Activated CD4-positive, alpha-beta T cell treated with anti-CD3 and anti-CD28 coated beads, Interleukin-2, amount 50 U/mL, for 16 hours (primary cell): ENCODE measurements at regions not wholly inside any gene's neighbourhood (a gene's known extent, or its start where the extent isn't known, plus 50 kb on each side); places are given as distances from the start of the nearest gene placed in this dataset.

Experiments used
- DNase-seq: peaks from one replicate; pipeline ENCODE4 v3.0.0-alpha.2; 2020

DNA sequence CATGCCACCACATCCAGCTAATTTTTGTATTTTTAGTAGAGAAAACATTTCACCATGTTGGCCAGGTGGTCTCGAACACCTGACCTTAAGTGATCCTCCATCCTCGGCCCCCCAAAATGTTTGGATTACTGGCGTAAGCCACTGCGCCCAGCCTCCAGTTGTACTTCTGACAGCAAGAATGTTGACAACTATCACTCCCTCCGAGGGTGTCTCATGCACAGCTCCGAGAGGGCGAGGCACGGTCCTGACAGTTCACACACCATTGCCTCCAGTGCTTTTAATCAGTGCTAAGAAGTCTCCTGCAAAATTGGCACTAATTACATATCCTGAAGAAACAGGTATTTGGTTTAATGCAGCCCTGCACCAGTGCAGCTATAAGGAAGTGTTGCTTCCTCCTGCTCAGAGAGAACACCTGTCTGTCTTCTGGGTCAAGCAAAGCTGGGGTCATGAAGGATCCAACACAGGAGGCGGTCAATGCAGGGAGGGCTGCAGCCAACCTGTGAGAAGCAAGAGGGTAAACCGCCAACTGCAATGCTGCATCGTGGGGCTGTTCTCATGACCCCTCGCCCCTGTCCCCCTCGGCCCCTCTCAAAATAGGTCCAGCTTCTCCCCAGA, 184.0 kb downstream of the MED10 start:
- DNase-seq, result no peak

DNA sequence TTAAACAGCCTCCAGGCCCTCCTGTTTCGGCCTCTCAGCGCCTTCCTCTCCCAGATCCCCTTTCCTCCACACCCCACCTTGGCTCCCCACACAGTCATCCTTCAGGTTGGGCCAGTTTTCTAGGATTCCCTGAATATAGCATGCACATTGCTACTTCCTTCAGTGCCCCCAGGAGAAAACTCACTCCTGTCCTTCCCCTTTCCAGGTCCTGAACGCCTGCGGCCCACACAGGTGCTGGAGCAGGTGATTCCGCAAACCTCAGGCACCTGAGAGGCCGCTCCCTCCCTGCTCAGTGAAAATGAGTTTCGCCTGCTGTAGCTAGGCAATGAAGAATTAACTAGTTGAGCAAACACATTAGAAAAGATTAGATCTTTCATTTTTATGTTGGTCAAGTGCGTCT, 185.0 kb downstream of the MED10 start:
- DNase-seq, result no peak

DNA sequence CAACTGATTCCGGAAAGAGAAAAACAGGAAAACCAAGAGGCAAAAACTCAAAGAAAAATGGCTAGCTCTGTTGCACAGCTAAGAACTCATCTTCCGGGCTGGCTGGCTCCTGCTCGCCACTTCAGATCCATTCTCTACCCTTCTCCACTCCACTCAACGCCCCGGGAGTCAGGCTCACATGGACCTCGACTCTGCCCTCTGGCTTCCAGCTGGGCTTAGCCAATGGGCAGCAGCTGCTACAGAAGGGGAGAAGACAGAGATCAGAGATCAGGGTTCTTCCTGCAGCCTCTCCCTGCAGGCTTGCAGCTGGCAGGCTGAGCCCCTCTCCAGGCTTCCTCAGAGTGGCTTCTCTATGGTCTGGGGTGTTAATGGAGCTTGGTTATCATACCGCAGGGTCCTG, 187.5 kb downstream of the MED10 start:
- no peak for DNase-seq

DNA sequence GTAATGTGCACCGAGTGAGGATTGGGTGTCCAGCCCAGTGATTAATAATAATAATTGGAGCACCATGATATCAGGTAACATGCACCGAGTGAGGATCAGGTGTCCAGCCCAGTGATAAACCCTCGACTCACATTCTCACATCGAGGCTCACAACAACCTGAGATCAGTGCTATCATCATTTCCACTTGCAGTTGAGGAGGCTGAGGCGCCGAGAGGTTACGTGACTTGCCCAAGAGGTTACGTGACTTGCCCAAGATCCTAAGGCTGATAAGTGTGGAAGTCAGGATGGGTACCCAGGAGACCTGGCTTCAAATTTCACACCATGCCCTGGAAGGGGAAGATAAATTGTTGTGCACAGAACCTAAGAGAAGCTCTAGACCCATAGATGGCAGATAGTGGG, 189.4 kb downstream of the MED10 start:
- no peak for DNase-seq

DNA sequence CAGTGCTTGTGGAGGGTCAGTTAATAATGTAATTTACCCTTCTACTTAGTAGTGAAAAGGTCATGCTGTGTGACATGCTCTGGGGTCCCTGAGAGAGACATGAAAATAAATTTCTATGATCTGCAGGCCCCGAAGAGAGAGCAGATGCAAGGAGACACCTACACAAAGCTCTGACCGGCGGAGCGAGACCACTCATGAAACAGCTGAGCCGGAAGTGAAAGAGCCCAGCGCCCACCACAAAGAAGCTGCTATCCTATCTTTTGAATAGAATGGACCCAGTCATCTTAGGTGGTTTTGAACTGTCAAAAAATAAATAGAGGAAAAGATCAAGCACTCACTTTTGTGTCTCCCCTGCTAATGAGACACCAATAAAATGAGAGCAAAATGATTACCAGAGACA, 190.0 kb downstream of the MED10 start:
- DNase-seq, result no peak

DNA sequence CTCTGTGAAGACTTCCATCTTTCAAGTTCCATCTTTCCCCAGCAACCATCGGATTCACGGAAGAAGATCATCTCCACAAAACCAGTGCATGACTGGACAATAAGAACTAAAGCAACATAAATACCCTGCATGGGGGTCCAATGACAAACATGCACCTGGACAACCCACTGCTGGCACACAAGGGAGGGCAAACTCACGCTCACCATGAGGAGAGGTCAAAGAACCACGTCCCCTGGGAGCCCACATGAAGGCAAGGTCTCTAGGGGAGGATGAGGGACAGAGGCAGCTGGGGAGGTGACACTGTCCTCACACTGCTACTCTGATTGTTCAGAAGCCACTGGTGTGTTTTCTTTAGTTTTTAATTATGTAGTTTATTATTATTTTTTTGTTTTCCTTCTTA, 190.8 kb downstream of the MED10 start:
- DNase-seq, result no peak

DNA sequence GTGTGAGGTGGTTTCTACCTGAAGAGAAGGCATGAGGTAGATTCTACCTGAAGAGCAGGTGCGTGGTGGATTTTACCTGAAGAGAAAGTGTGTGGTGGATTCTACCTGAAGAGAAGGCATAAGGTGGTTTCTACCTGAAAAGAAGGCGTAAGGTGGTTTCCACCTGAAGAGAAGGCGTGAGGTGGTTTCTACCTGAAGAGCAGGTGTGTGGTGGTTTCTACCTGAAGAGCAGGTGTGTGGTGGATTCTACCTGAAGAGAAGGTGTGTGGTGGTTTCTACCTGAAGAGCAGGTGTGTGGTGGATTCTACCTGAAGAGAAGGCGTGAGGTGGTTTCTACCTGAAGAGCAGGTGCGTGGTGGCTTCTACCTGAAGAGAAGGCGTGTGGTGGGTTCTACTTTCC, 192.8 kb downstream of the MED10 start:
- no peak for DNase-seq

DNA sequence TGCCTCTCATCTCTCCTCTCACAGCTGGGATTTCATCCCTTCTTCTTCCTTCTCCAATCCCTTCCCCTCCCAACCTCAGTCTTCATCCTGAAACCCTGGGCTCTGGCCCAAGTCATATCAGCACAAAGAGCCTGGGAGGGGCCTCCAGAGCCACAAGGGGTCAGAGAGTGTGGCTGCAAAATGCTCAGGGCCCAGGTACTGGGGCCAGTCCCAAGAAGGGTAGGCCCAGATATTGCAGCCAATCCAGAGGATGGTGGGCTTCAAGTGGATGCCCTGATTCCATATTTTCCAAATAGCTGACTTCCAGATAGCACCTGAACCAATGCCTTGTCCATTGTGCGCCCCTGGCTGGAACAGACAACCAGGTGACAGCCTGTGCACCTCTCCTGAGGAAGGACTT, 193.9 kb downstream of the MED10 start:
- DNase-seq, result no peak

DNA sequence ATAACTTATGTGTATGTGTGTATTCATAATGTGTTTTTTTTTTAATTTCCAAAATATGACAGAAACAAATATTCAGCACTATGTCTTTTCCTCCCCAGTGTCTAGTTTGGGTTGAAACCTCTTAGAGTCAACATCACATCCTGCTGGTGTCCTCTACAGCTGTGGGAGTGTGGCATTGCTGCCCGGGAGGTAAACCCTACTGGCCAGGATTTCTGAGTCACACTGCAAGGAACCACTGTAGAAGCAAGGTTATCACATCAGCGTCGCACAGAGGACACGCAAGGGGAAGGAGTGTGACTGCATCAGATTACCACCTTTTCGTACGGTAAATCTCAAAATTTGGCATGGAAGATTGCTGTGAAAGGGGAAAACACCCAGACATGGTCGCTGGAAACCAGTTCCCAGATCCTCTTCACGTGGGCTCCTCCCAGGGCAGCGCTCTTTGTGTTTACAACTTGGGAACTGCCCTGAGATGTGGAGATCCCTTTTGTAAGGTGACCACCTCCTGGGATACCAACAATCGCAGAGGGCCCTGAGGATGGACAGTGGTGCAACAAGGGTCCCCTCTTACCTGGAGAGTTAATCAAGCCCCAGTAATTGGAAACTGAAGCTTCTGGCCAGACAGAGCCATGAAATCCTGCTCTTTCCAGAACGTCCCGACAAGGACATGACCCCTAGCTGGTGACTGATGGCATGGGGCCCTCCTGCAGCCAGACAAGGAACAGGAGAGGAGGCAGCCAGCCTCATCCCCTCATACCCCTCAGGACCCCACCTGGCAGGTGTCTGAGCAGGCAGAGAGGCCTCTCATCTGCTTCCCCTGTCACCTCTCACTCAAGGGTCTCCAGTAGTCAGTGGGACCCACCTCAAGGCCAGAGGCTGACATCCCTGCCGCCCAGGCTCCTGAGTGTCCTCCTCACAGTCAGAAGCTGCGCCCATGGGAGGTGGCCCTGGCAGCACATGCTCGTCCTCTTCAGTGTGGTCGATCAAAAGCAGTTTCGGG, 194.7 kb downstream of the MED10 start:
- DNase-seq, result no peak

DNA sequence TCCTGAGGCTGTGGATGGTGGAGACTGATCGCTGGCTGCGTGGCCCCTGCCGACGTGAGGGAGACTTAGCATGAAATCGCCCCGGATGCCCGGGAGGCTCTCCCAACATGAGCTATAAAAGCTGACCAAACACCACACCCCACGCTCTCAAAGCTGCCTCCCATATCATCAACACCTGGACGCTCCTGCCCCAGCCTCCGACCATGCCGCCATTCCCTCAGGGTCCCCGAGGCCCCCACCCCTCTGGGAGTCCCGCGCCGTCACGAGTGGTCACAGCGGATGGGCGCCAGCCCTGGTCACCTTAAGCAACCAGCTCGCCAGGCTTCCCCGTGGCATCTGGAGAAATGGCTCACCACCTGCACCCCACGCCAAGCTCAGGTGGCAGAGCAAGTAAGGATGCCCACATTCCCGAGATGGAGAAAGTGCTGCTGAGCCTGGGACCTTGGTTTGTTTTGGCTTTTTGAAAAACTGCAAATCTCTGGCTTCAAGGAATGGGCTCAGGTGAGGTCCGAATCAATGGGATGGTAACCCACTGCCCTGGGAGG, 196.0 kb downstream of the MED10 start:
- no peak for DNase-seq

DNA sequence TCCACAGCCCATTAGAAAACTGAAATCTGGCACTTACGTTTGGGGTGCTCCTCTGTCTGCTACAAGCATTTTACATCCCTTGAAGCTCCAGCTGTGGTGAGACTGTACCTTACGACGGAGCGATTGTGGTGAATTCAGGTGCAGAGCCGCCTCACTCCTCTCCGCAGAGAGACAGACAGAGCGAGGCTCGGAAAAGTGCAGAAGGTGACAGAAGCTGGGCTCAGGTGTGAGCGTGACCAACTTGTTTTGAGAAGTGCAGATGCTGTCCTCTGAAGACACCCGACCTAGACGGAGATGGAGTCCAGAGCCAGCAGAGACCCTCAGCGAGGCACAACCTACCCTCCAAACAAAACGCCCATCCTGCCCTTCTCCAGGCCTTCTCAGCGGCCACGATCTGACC, 196.5 kb downstream of the MED10 start:
- no peak for DNase-seq

DNA sequence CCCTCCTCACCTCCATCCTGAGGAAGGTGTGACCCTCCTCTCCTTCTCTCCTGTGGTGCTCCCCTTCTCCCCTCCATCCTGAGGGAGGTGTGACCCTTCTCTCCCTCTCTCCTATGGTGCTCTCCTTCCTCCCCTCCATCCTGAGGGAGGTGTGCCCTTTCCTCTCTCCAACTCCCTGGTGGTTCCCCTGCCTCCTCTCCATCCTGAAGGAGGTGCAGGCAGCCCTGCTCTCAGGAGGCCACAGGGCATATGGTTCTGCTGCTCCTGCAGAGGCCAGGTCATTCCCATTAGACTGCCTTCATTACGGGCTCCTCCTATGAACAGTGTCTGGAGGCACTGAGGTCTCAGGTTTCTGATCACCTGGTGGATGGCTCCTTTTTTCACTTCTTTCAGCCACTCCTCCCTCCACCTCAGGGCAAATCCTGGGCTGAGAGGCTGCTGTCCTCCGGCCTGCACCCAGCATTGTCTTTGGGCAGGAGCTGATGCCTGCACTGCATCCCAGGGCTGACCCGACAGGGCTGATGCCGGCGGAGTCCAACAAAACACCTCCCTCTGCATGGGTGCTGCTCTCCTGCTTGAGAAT, 197.1 kb downstream of the MED10 start:
- no peak for DNase-seq

DNA sequence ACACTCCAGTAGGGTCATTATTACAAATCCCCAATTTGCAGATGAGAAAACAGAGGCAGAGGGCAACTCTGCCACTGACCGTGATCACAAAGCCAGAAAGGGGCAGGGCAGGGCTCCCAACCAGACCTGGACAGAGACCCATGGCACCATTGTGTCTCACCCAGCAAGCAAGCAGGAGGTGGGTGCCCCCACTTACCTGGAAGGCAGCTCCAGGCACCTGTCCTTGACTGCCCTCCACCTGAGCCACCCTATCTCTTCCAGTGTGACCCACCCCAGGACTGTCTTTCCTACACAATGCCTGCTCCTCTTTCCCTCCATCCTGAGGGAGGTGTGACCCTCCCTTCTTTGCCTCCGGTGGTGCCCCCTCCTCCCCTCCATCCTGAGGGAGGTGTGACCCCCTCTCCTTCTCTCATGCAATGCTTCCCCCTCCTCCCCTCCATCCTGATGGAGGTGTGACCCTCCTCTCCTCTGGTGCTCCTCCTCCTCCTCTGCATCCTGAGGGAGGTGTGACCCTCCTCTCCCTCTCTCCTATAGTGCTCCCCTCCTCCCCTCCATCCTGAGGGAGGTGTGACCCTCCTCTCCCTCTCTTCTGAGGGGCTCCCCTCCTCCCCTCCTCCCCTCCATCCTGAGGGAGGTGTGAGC, 198.0 kb downstream of the MED10 start:
- DNase-seq, result no peak

DNA sequence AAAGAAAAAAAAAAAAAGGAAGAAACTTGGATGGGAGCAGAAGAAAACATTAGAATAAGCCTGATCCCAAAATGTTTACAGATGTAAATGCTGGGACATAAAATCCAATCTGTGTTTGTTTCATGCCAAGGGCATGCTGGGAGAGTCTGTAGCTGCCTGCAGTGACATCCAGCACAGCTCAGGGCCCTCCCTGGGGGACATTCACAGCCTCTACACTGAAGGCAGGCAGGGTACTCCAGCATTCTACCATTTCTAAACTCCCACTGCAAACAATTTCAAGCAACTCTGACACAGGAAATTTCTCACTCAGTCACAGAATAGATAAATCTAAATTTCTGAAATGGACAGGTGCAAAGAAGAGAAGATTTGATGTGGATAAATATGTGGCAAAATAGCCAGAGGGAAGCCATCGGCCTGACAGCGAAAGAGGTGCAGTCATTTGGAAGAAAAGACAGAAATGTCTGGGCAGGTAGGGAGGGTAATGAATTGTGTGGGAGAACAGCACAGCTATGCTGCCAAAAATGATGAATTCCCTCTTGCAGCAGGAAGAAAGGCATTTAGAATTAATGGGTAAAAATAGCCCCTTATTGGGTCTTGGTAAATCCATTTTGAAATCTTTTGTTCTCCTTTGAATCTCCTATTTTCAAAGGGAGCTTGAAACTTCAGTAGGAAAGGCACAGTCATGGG, 199.4 kb downstream of the MED10 start:
- DNase-seq, result no peak

DNA sequence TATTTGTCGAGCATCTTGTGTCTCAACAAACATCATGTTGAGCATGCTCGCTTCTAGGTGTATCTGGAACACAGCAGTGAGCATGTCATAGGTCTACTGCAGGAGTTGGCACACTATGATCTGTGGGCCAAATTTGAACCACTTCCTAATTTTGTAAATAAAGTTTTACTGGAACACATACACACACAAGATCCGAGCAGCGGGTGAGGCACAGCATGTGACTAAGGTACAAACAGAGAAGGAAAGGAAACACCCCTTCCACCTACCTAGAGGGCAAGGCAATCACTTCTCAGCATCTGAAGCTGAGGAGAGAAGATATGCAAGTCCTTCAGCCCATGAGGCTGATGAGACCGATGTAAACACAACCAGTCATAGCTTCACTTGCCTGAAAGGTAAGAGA, 200.4 kb downstream of the MED10 start:
- no peak for DNase-seq

DNA sequence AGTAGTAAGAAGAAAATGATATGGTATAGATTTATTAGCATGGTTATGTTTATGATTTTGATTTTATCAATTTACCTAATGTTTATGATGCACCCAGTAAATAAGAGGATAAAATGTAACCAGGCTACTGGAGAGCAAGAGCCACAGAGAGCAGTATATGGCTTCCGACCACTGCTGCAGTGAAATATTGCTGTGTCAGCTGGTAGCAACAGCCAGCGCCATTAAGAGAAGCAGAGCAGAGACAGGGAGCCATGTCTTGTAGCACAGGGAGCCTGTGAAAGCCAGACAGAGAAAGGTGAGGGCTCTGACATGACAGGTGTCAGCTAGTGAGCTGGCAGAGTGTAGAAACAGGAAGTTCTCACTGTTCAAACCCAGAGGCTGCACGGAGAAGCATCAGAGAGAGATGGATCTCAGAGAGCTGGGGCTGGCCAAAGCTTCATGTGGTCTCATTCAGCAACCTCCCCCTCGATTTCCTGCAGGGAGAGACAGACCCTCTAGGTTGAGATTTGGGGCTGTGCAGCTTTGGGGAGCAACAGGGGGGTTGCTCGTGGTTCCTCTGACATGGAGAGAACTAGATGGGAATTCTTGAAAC, 202.1 kb downstream of the MED10 start:
- no peak for DNase-seq

DNA sequence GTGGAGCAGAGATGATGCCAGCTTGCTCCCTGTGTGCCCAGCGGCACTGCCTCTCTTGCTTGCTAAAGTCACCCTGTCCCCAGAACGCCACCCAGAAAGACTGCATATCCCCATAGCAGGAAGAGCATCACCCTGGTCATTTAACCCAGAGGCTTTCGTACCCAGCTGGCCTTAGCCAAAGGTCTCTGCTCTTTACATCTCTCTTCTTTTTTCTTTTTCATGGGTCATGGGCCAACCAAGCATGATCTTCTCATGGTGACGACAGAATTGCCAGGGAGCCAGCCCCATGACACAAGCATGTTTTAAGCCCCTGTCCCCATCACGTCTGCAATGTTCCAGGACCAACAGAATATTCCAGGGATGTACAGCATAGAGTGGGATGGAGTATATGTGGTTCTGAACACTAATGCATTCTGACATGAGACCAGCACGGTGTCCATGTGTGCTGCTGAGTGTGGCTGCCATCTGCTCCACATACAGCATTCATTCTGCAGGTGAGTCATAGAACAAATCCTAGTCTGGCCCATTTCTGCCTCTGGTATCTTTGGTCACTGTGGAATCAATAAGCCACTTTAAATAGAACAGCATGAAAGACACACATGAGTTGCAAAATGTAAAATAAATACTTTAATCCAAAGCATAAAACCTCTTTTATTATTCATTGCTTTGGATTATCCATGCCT, 203.0 kb downstream of the MED10 start:
- no peak for DNase-seq

DNA sequence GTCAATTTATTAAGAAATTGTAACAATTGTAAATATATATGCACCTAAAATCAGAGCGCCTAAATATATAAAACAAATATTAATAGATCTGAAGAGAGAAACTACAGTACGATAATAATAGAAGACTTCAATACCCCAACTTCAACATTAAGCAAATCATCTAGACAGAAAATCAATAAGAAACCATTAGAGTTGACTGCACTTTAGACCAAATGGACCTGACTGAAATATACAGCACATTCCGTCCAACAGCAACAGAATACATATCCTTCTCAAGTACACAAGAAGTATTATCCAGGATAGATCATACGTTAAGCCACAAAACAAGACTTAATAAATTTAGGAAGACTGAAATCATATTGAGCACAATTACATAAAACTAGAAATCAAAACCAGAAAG, 208.7 kb downstream of the MED10 start:
- DNase-seq, result no peak

DNA sequence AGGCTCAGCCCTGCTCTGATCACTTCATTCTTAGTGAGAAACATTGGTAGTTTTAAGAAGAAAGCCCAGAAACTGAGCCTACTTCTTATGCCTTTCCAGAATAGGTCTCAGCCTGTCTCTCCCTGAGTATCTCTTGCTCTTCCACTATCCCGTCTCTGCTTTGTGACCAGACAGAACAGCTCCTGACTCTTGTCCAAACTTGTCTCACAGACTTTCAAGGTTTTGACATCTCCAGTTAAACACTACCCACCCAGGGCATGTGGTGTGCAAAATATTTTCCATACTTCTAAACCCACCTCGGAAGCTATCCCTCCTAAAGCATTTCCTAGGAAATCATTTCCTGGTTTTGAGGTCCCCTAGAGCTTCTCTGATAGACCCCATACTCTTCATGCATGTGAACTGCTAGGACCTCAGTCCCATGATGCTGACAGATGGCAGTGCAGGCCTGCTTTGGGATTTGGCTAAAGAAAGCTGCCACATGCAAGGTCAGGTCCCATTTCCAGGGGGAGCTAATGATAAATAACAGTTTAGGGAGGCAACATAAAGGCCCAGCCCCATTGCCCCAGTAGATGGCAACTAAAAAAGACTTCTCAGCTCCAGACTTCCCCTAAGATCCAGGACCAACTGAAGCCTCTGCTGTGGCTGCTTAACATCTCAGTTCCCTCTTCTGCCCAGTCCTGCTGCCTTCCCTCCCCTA, 211.5 kb downstream of the MED10 start:
- no peak for DNase-seq

DNA sequence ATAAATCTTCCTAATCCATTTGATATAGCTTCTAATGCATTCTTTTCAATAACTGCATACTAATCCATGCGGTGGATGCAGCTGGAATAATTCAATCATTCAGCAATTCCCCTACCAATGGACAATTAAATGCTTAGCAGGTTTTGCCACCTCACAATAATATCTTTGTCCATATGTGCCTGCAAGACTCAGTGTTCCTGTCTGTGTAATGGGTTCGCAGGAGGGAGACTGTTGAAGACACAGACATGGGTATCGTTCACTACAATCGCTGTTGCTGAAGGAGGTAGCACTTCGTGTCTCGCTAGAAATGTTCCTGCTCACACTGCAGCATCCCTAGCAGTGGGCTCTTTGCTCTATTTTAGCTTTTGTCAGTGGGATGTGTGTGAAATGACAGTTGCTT, 214.4 kb downstream of the MED10 start:
- no peak for DNase-seq

DNA sequence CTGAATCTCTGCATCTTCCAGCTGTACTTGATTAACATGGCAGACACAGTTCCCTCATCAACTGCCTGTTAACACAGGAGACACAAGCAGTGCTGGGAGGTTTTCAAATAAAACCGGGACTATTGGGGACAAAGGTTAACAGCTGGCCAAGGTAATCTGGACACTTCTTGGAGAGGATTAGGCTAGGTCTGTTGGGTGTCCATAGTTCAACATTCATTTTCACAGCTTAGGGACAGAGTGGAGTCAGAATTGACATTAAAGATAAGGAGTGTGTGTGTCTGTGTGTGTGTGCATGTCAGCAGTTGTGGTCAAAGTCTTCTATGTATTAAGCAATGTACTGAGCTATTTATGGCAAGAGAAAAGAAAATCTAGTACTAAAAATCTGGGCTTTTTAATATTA, 216.2 kb downstream of the MED10 start:
- DNase-seq, result no peak
